ENCODE measurements at regions not wholly inside any gene's neighbourhood (a gene's known extent, or its start where the extent isn't known, plus 50 kb on each side); places are given as distances from the start of the nearest gene placed in this dataset.

GRCh38 chr16:52630711-52631110 is 83.8 kb upstream of the TOX3 start:
- intact Hi-C loops (cut with DNase I; ENCODE audit: low total_unique reads) = no loop called here
- H3K4me1 ChIP-seq = no peaks in the 10 kb centered on the region

DNA sequence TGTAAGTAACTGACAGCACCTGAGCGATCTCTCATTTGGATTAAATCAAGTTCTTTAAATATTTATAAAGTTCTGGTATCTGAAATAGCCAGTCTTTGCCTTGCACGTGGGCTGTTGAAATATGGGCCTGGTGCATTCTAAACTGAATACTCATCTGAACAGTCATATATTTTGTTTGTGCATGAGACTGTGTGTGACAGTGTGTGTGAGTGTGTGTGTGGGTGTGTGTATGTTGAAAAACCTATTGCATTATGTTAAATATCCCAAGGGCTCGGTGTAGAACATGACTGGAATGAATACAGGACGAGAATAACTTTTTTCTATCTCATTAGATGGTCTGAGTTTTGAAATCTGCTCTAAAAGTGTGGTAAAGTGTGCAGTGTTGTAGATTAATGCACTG is 82.4 kb upstream of the TOX3 start:
- Histone ChIP-seq H3K36me3 (no peaks in the 10 kb centered on the region), H3K27ac (no peak overlapping the region), H3K4me3 (no peak overlapping the region), H3K9me3 (no peaks in the 10 kb centered on the region), H3K27me3 (no peaks in the 10 kb centered on the region), H3K4me1 (no peaks in the 10 kb centered on the region)
- no peak for TF ChIP-seq POLR2A (IDR thresholded peaks at IDR 0.05)
- TF ChIP-seq POLR2AphosphoS5 (IDR thresholded peaks at IDR 0.05) = no peak
- no peak for TF ChIP-seq EP300 (IDR thresholded peaks at IDR 0.05)
- DNase-seq = peak in 1 of 2 donors; percentile 36
- WGBS, 5 donors = 54 to 65% (median 60%) methylated on average over 4 of the region's 4 CpGs
- intact Hi-C loops (cut with DNase I; ENCODE audit: low total_unique reads) = no loop called here

More at GRCh38 chr16:52630711-52631110, 83.8 kb upstream of the TOX3 start:
- Histone ChIP-seq H3K27ac (no peak overlapping the region), H3K4me3 (no peak overlapping the region), H3K36me3 (no peaks in the 10 kb centered on the region), H3K9me3 (peaks cover 0 to under 1% (median 0%) of the 10 kb centered on the region in 4 donors), H3K27me3 (no peaks in the 10 kb centered on the region)
- 82 to 94% (median 87%) methylated on average over 2 of the region's 2 CpGs for WGBS, 5 donors
- no peak for TF ChIP-seq EP300 (IDR thresholded peaks at IDR 0.05)
- no peak for TF ChIP-seq POLR2A (IDR thresholded peaks at IDR 0.05)
- no peak for TF ChIP-seq CTCF (IDR thresholded peaks at IDR 0.05)
- TF ChIP-seq POLR2AphosphoS5 (IDR thresholded peaks at IDR 0.05) = no peak
- no peak for DNase-seq

- intact Hi-C loops (cut with DNase I; ENCODE audit: low total_unique reads) = no loop called here
- Histone ChIP-seq H3K4me3 (no peak overlapping the region), H3K27ac (no peak overlapping the region), H3K27me3 (no peaks in the 10 kb centered on the region), H3K36me3 (no peaks in the 10 kb centered on the region), H3K9me3 (no peaks in the 10 kb centered on the region), H3K4me1 (no peaks in the 10 kb centered on the region)
- DNase-seq = no peak
- 84 to 91% (median 88%) methylated on average over 2 of the region's 2 CpGs for WGBS, 5 donors
- TF ChIP-seq EP300 (IDR thresholded peaks at IDR 0.05) = no peak
- no peak for TF ChIP-seq POLR2A (IDR thresholded peaks at IDR 0.05)
- no peak for TF ChIP-seq POLR2AphosphoS5 (IDR thresholded peaks at IDR 0.05)
- TF ChIP-seq CTCF (IDR thresholded peaks at IDR 0.05) = no peak
Measured at GRCh38 chr16:52624891-52625290, 77.9 kb upstream of the TOX3 start.

- no peak for DNase-seq
- no peaks in the 10 kb centered on the region for H3K27me3 ChIP-seq
- H3K4me3 ChIP-seq = no peak overlapping the region
- H3K36me3 ChIP-seq = no peaks in the 10 kb centered on the region
- H3K27ac ChIP-seq = no peak overlapping the region
- no peaks in the 10 kb centered on the region for H3K9me3 ChIP-seq
- intact Hi-C loops (cut with DNase I; ENCODE audit: low total_unique reads) = no loop called here
- H3K4me1 ChIP-seq = no peaks in the 10 kb centered on the region
- TF ChIP-seq EP300 (IDR thresholded peaks at IDR 0.05) (no peak), POLR2AphosphoS5 (IDR thresholded peaks at IDR 0.05) (no peak), CTCF (IDR thresholded peaks at IDR 0.05) (no peak), POLR2A (IDR thresholded peaks at IDR 0.05) (no peak)
- WGBS, 5 donors = 86 to 94% (median 93%) methylated on average over 5 of the region's 5 CpGs
Measured at GRCh38 chr16:52621651-52622050, 74.7 kb upstream of the TOX3 start.

- Histone ChIP-seq H3K27me3 (no peaks in the 10 kb centered on the region), H3K9me3 (no peaks in the 10 kb centered on the region), H3K4me1 (no peaks in the 10 kb centered on the region), H3K4me3 (no peak overlapping the region), H3K36me3 (no peaks in the 10 kb centered on the region), H3K27ac (no peak overlapping the region)
- WGBS, 5 donors = 63 to 92% (median 79%) methylated on average over 3 of the region's 3 CpGs
- intact Hi-C loops (cut with DNase I; ENCODE audit: low total_unique reads) = no loop called here
- no peak for DNase-seq
- TF ChIP-seq CTCF (IDR thresholded peaks at IDR 0.05) = no peak
- no peak for TF ChIP-seq EP300 (IDR thresholded peaks at IDR 0.05)
- no peak for TF ChIP-seq POLR2A (IDR thresholded peaks at IDR 0.05)
- TF ChIP-seq POLR2AphosphoS5 (IDR thresholded peaks at IDR 0.05) = no peak
Measured at GRCh38 chr16:52618753-52619497, 72.0 kb upstream of the TOX3 start.

All from stomach (tissue), 8 donors.